ENCODE measurements at regions not wholly inside any gene's neighbourhood (a gene's known extent, or its start where the extent isn't known, plus 50 kb on each side); places are given as distances from the start of the nearest gene placed in this dataset.

GRCh38 chr5:17398431-17398830 lies 99.6 kb upstream of the TAF11L2 start:
- ChIA-PET CTCF (no interaction called here), POLR2A (no interaction called here)
- Mint-ChIP-seq H3K27me3 (no peaks in the 10 kb centered on the region), H3K36me3 (no peaks in the 10 kb centered on the region), H3K4me3 (no peak overlapping the region), H3K4me1 (ENCODE audit: low read depth) (no peaks in the 10 kb centered on the region), H3K9me3 (peaks cover 17% of the 10 kb centered on the region), H3K27ac (no peak overlapping the region)
- DNase-seq = no peak
- intact Hi-C loops (cut with micrococcal nuclease) = no loop called here

GRCh38 chr5:17398866-17399835 lies 98.9 kb upstream of the TAF11L2 start:
- peaks cover 16% of the 10 kb centered on the region for H3K9me3 Mint-ChIP-seq
- no peaks in the 10 kb centered on the region for H3K4me1 Mint-ChIP-seq (ENCODE audit: low read depth)
- DNase-seq = no peak
- H3K36me3 Mint-ChIP-seq = no peaks in the 10 kb centered on the region
- H3K27me3 Mint-ChIP-seq = no peaks in the 10 kb centered on the region
- no peak overlapping the region for H3K4me3 Mint-ChIP-seq
- H3K27ac Mint-ChIP-seq = no peak overlapping the region
- ChIA-PET CTCF (no interaction called here), POLR2A (no interaction called here)
- intact Hi-C loops (cut with micrococcal nuclease) = no loop called here

DNA sequence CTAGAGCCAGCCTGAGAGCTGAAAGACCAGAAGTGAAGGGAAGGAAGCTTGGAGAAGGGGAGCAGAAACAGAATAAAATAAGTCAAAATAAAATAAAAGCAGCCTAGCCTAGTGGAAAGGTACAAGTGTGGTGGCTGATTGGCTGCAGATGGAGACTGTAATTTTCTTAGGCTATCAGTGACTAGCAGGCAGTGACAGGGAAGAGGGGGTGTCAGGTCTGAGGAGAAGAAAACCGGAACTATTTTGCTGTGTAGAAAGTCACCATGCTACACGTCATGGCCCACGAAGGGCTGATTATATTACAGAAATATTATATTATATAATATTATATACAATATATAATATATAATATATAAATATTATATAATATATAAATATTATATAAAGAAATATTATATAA lies 98.1 kb upstream of the TAF11L2 start:
- H3K27ac Mint-ChIP-seq = no peak overlapping the region
- DNase-seq = no peak
- H3K9me3 Mint-ChIP-seq = peaks cover 11% of the 10 kb centered on the region
- no peak overlapping the region for H3K4me3 Mint-ChIP-seq
- H3K36me3 Mint-ChIP-seq = no peaks in the 10 kb centered on the region
- no peaks in the 10 kb centered on the region for H3K27me3 Mint-ChIP-seq
- no peaks in the 10 kb centered on the region for H3K4me1 Mint-ChIP-seq (ENCODE audit: low read depth)
- intact Hi-C loops (cut with micrococcal nuclease) = no loop called here
- CTCF ChIA-PET = no interaction called here
- POLR2A ChIA-PET = no interaction called here

- Mint-ChIP-seq H3K4me3 (no peak overlapping the region), H3K27ac (no peak overlapping the region), H3K36me3 (no peaks in the 10 kb centered on the region), H3K4me1 (ENCODE audit: low read depth) (no peaks in the 10 kb centered on the region), H3K27me3 (no peaks in the 10 kb centered on the region), H3K9me3 (peaks cover 11% of the 10 kb centered on the region)
- ChIA-PET CTCF (no interaction called here), POLR2A (no interaction called here)
- DNase-seq = no peak
- intact Hi-C loops (cut with micrococcal nuclease) = no loop called here
Measured at GRCh38 chr5:17400724-17401469, 97.1 kb upstream of the TAF11L2 start.

GRCh38 chr5:17401470-17402288 lies 96.4 kb upstream of the TAF11L2 start:
- H3K4me1 Mint-ChIP-seq (ENCODE audit: low read depth) = no peaks in the 10 kb centered on the region

DNA sequence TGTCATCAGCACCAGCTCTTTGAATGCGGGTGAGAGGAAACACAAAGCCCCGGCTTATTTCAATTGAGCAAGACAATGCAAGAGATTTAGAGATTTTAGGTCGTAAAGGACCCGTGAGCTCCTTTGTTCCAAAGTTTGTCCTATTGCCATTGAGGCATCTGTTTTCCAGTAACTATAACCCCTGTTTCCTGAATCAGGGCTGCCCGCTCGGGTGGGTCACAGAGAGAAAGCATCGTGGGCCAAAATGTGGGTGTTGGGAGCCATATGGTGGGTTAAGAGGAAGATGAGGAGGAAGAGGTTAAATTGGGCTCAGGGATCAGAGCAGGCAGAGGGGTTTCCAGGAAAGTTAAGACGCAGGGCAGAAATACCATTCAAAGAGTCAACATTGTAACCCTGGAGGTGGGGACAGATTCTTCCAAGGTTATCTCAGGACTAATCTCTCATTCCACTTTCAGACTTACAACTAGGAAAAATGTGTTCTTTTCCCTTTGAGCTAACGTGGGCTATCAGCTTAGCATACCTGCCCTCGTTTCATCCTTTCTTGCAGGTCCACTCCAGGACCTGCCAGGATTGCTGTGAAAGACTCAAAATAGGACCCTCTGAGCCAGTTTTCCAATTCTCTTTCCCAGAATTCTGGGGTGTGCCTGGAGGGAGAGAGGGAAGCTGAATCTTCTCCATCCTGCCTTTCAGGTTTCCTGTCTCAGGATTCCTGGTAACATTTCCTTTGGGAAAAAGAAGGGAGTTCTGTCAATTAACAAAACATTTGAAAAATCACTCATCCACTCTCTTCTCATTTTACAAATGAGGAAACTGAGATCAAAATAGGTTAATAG lies 95.5 kb upstream of the TAF11L2 start:
- H3K27ac Mint-ChIP-seq = no peak overlapping the region
- no peaks in the 10 kb centered on the region for H3K36me3 Mint-ChIP-seq
- ChIA-PET CTCF (no interaction called here), POLR2A (no interaction called here)
- intact Hi-C loops (cut with micrococcal nuclease) = no loop called here
- H3K27me3 Mint-ChIP-seq = no peaks in the 10 kb centered on the region
- no peak overlapping the region for H3K4me3 Mint-ChIP-seq
- no peak for DNase-seq
- H3K4me1 Mint-ChIP-seq (ENCODE audit: low read depth) = no peaks in the 10 kb centered on the region
- peaks cover 5% of the 10 kb centered on the region for H3K9me3 Mint-ChIP-seq

More at GRCh38 chr5:17401470-17402288, 96.4 kb upstream of the TAF11L2 start:
- H3K4me3 Mint-ChIP-seq = no peak overlapping the region
- no peak overlapping the region for H3K27ac Mint-ChIP-seq
- CTCF ChIA-PET = no interaction called here
- POLR2A ChIA-PET = no interaction called here
- no peak for DNase-seq
- H3K27me3 Mint-ChIP-seq = no peaks in the 10 kb centered on the region
- intact Hi-C loops (cut with micrococcal nuclease) = no loop called here
- H3K36me3 Mint-ChIP-seq = no peaks in the 10 kb centered on the region
- H3K9me3 Mint-ChIP-seq = peaks cover 9% of the 10 kb centered on the region

GRCh38 chr5:17403695-17404490 lies 94.1 kb upstream of the TAF11L2 start:
- POLR2A ChIA-PET = no interaction called here
- CTCF ChIA-PET = no interaction called here
- no peak overlapping the region for H3K4me3 Mint-ChIP-seq

GRCh38 chr5:17405976-17406375 lies 92.1 kb upstream of the TAF11L2 start:
- Mint-ChIP-seq H3K4me1 (ENCODE audit: low read depth) (no peaks in the 10 kb centered on the region), H3K36me3 (no peaks in the 10 kb centered on the region), H3K27me3 (no peaks in the 10 kb centered on the region), H3K27ac (no peak overlapping the region), H3K9me3 (peaks cover 7% of the 10 kb centered on the region), H3K4me3 (no peak overlapping the region)
- DNase-seq = no peak
- ChIA-PET POLR2A (no interaction called here), CTCF (no interaction called here)
- intact Hi-C loops (cut with micrococcal nuclease) = no loop called here

More at GRCh38 chr5:17403695-17404490, 94.1 kb upstream of the TAF11L2 start:
- Mint-ChIP-seq H3K27me3 (no peaks in the 10 kb centered on the region), H3K9me3 (peaks cover 2% of the 10 kb centered on the region), H3K27ac (no peak overlapping the region), H3K36me3 (no peaks in the 10 kb centered on the region), H3K4me1 (ENCODE audit: low read depth) (no peaks in the 10 kb centered on the region)
- intact Hi-C loops (cut with micrococcal nuclease) = no loop called here
- no peak for DNase-seq

GRCh38 chr5:17406423-17406838 lies 91.6 kb upstream of the TAF11L2 start:
- ChIA-PET POLR2A (no interaction called here), CTCF (no interaction called here)
- H3K27ac Mint-ChIP-seq = no peak overlapping the region
- H3K4me1 Mint-ChIP-seq (ENCODE audit: low read depth) = no peaks in the 10 kb centered on the region
- peaks cover 7% of the 10 kb centered on the region for H3K9me3 Mint-ChIP-seq
- H3K27me3 Mint-ChIP-seq = no peaks in the 10 kb centered on the region
- intact Hi-C loops (cut with micrococcal nuclease) = no loop called here
- no peak overlapping the region for H3K4me3 Mint-ChIP-seq
- H3K36me3 Mint-ChIP-seq = no peaks in the 10 kb centered on the region
- no peak for DNase-seq

GRCh38 chr5:17411436-17412402 lies 86.3 kb upstream of the TAF11L2 start:
- ChIA-PET POLR2A (no interaction called here), CTCF (no interaction called here)
- H3K27me3 Mint-ChIP-seq = no peaks in the 10 kb centered on the region

More at GRCh38 chr5:17411436-17412402, 86.3 kb upstream of the TAF11L2 start:
- DNase-seq = no peak
- H3K4me3 Mint-ChIP-seq = no peak overlapping the region
- no peaks in the 10 kb centered on the region for H3K36me3 Mint-ChIP-seq
- intact Hi-C loops (cut with micrococcal nuclease) = no loop called here
- no peak overlapping the region for H3K27ac Mint-ChIP-seq
- H3K9me3 Mint-ChIP-seq = peaks cover 4% of the 10 kb centered on the region
- no peaks in the 10 kb centered on the region for H3K4me1 Mint-ChIP-seq (ENCODE audit: low read depth)

All from activated CD4-positive, alpha-beta memory T cell treated with anti-CD3 and anti-CD28 coated beads for 36 hours (primary cell).